Spleen (tissue), 11 donors: ENCODE measurements at regions not wholly inside any gene's neighbourhood (a gene's known extent, or its start where the extent isn't known, plus 50 kb on each side); places are given as distances from the start of the nearest gene placed in this dataset.

ENCODE experiments used
- DNase-seq: peaks from one replicate; pipeline ENCODE4 v3.0.0-alpha.2; 2020
- H3K27ac ChIP-seq, 8 donors: fragments of 200-600 bp; sonication (generic) in 7 of 8; 1 replicate in 4 of 8; 2 replicates in 4 of 8; pipeline versions ENCODE4 v1.5.0 to v1.8.0; 2016 to 2021; ENCODE audit warnings: inconsistent platforms in 4 of 8, mild to moderate bottlenecking in 4 of 8, moderate library complexity in 1 of 8
- H3K27me3 ChIP-seq, 7 donors: fragments of 200-600 bp; sonication (generic) in 6 of 7; replicated peaks in 1 of 7; 1 replicate in 4 of 7; 2 replicates in 3 of 7; pipeline versions ENCODE4 v1.5.0 to v1.8.0; 2016 to 2021; ENCODE audit warnings: inconsistent platforms in 3 of 7, mild to moderate bottlenecking in 1 of 7
- H3K36me3 ChIP-seq, 6 donors: fragments of 200-600 bp; sonication (generic) in 5 of 6; 1 replicate in 4 of 6; 2 replicates in 2 of 6; pipeline versions ENCODE4 v1.5.0 to v1.8.0; 2016 to 2021; ENCODE audit warnings: inconsistent platforms in 2 of 6
- H3K4me1 ChIP-seq, 6 donors: fragments of 200-600 bp; sonication (generic) in 5 of 6; 1 replicate in 3 of 6; 2 replicates in 3 of 6; pipeline versions ENCODE4 v1.5.0 to v1.8.0; 2016 to 2021; ENCODE audit warnings: inconsistent platforms in 3 of 6
- H3K4me3 ChIP-seq, 8 donors: fragments of 200-600 bp; sonication (generic) in 7 of 8; 1 replicate in 4 of 8; 2 replicates in 4 of 8; pipeline versions ENCODE4 v1.5.0 to v1.8.0; 2016 to 2021; ENCODE audit warnings: inconsistent platforms in 4 of 8, mild to moderate bottlenecking in 4 of 8, moderate library complexity in 2 of 8
- H3K9me3 ChIP-seq, 8 donors: fragments of 200-600 bp; sonication (generic) in 7 of 8; 1 replicate in 4 of 8; 2 replicates in 4 of 8; pipeline versions ENCODE4 v1.5.0 to v1.8.0; 2016 to 2021; ENCODE audit warnings: inconsistent platforms in 4 of 8
- CTCF ChIP-seq, 11 experiments: fragments of 200-600 bp in 7 of 11; fragments of 450-650 bp in 4 of 11; sonication (generic) in 4 of 11; IDR thresholded peaks in 8 of 11; conservative IDR thresholded peaks in 3 of 11; 1 replicate in 7 of 11; 2 replicates in 4 of 11; pipeline versions ENCODE4 v1.4.0 to v1.8.0; 2016 to 2021; ENCODE audit warnings: antibody characterized with exemption in 11 of 11, inconsistent platforms in 4 of 11, mild to moderate bottlenecking in 1 of 11
- POLR2A ChIP-seq, 3 donors: fragments of 450-650 bp; IDR thresholded peaks; one replicate each; pipeline ENCODE4 v1.5.1; 2017; ENCODE audit warnings: antibody characterized with exemption in 3 of 3, mild to moderate bottlenecking in 1 of 3
- POLR2AphosphoS5 ChIP-seq, 3 donors: sonication (generic); formaldehyde crosslinking; IDR thresholded peaks; one replicate each; pipeline ENCODE4 v1.5.1; 2017; ENCODE audit warnings: antibody characterized with exemption in 3 of 3
- WGBS, 5 donors: extraction: QIAGEN DNeasy Blood & Tissue Kit in 3 of 5; methylation state at CpG; one replicate each; pipeline versions ENCODE4 v1.1.5 to v1.1.7; 2013 to 2018; 5-methylcytosine and 5-hydroxymethylcytosine counted together
- intact Hi-C: fragments of 100-400 bp; cut with DNase I; formaldehyde crosslinking; loops from one replicate; pipeline ENCODE4 v1.15.0; 2023; ENCODE audit warnings: low total_unique reads
- donor health status: healthy with polysubstance abuse.
- donor health status: DM: no; HTN: no; CAD: no; lungs with moderate emphysema.
- donor health status: DM: no; HTN: no; CAD: no.
- donor health status: Bipolar disorder and iron deficiency.
- donor health status: healthy.
- donor health status: DM: no; HTN: no; CAD: no.
- donor health status: DM: yes; HTN: yes; CAD: no.

GRCh38 chr2:12045864-12046291 is 299.4 kb downstream of the LPIN1 start:
- Histone ChIP-seq H3K4me3 (peak overlapping the region in 1 of 8 donors; percentile 40), H3K27me3 (no peaks in the 10 kb centered on the region), H3K36me3 (no peaks in the 10 kb centered on the region), H3K4me1 (peaks cover 22 to 92% (median 52%) of the 10 kb centered on the region in 6 donors), H3K9me3 (peaks cover 0 to 4% (median 0%) of the 10 kb centered on the region in 8 donors), H3K27ac (peak overlapping the region in 3 of 8 donors; percentile 37 to 78 (median 64))
- no peak for DNase-seq
- no peak for TF ChIP-seq POLR2A (IDR thresholded peaks at IDR 0.05)
- TF ChIP-seq CTCF (IDR thresholded peaks at IDR 0.05 in 8 of 11, conservative IDR thresholded peaks at IDR 0.05 in 3 of 11), result no peak
- TF ChIP-seq POLR2AphosphoS5 (IDR thresholded peaks at IDR 0.05), result no peak
- intact Hi-C loops, result no loop called here
- 60 to 76% (median 68%) methylated on average over 9 of the region's 9 CpGs for WGBS, 5 donors

- no peaks in the 10 kb centered on the region for H3K27me3 ChIP-seq
- H3K36me3 ChIP-seq, result no peaks in the 10 kb centered on the region
- H3K9me3 ChIP-seq, result no peaks in the 10 kb centered on the region
- no peak for TF ChIP-seq CTCF (IDR thresholded peaks at IDR 0.05 in 8 of 11, conservative IDR thresholded peaks at IDR 0.05 in 3 of 11)
- no peak for TF ChIP-seq POLR2A (IDR thresholded peaks at IDR 0.05)
- no peak for TF ChIP-seq POLR2AphosphoS5 (IDR thresholded peaks at IDR 0.05)
- intact Hi-C loops, result no loop called here
- peak overlapping the region in 3 of 8 donors; percentile 37 to 78 (median 64) for H3K27ac ChIP-seq
- 74 to 86% (median 83%) methylated on average over 4 of the region's 4 CpGs for WGBS, 5 donors
- no peak overlapping the region for H3K4me3 ChIP-seq
- H3K4me1 ChIP-seq, result peaks cover 22 to 97% (median 52%) of the 10 kb centered on the region in 6 donors
- DNase-seq, result no peak
These were observed 300.2 kb downstream of the LPIN1 start for GRCh38 chr2:12046641-12047040.

- Histone ChIP-seq H3K27me3 (no peaks in the 10 kb centered on the region), H3K36me3 (no peaks in the 10 kb centered on the region), H3K4me1 (peaks cover 22 to 98% (median 52%) of the 10 kb centered on the region in 6 donors), H3K9me3 (no peaks in the 10 kb centered on the region), H3K4me3 (no peak overlapping the region), H3K27ac (peak overlapping the region in 1 of 8 donors; percentile 2)
- intact Hi-C loops, result no loop called here
- no peak for DNase-seq
- TF ChIP-seq POLR2AphosphoS5 (IDR thresholded peaks at IDR 0.05) (no peak), CTCF (IDR thresholded peaks at IDR 0.05 in 8 of 11, conservative IDR thresholded peaks at IDR 0.05 in 3 of 11) (no peak), POLR2A (IDR thresholded peaks at IDR 0.05) (no peak)
These were observed 301.3 kb downstream of the LPIN1 start for GRCh38 chr2:12047761-12048160.

- no peak for TF ChIP-seq POLR2A (IDR thresholded peaks at IDR 0.05)
- TF ChIP-seq CTCF (IDR thresholded peaks at IDR 0.05 in 8 of 11, conservative IDR thresholded peaks at IDR 0.05 in 3 of 11), result peak in 2 of 11 experiments; percentile 16 to 17
- Histone ChIP-seq H3K36me3 (no peaks in the 10 kb centered on the region), H3K27ac (peak overlapping the region in 1 of 8 donors; percentile 2), H3K4me1 (peaks cover 22 to 93% (median 50%) of the 10 kb centered on the region in 6 donors), H3K27me3 (no peaks in the 10 kb centered on the region), H3K4me3 (no peak overlapping the region), H3K9me3 (peaks cover 0 to 3% (median 0%) of the 10 kb centered on the region in 8 donors)
- WGBS, 5 donors, result 25 to 66% (median 61%) methylated on average over 2 to 4 of the region's 4 CpGs
- intact Hi-C loops, result no loop called here
- no peak for DNase-seq
These were observed 302.1 kb downstream of the LPIN1 start for GRCh38 chr2:12048550-12048949.
